Effector CD8-positive, alpha-beta T cell (primary cell): ENCODE measurements at regions not wholly inside any gene's neighbourhood (a gene's known extent, or its start where the extent isn't known, plus 50 kb on each side); places are given as distances from the start of the nearest gene placed in this dataset.
"Not testable (repeated sequence)": the region's sequence is repeated elsewhere in the genome, so short reads cannot be mapped to it uniquely, and the experiment has no call there.

Experiments used
- DNase-seq: peaks from one replicate; lab custom pipeline; 2025; lab: John Stamatoyannopoulos, UW

DNA sequence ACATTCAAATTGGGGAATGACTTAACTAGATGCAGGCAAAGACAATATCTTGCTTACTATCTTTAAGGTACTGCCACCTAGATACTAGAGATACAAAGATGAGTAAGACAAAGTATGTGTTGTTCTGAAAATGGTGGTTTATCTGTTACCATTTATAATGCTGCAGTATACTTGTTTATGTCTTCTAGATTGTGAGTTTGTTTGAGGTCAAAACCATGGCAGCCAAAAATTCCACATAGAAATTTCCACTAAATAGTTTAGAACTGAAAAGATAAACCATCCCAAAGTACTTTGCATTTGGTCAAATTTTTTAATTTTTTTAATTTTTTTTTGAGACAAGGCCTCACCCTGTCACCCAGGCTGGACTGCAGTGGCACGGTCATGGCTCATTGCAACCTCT lies 150.8 kb downstream of the SOX4 start:
- no peak for DNase-seq

DNA sequence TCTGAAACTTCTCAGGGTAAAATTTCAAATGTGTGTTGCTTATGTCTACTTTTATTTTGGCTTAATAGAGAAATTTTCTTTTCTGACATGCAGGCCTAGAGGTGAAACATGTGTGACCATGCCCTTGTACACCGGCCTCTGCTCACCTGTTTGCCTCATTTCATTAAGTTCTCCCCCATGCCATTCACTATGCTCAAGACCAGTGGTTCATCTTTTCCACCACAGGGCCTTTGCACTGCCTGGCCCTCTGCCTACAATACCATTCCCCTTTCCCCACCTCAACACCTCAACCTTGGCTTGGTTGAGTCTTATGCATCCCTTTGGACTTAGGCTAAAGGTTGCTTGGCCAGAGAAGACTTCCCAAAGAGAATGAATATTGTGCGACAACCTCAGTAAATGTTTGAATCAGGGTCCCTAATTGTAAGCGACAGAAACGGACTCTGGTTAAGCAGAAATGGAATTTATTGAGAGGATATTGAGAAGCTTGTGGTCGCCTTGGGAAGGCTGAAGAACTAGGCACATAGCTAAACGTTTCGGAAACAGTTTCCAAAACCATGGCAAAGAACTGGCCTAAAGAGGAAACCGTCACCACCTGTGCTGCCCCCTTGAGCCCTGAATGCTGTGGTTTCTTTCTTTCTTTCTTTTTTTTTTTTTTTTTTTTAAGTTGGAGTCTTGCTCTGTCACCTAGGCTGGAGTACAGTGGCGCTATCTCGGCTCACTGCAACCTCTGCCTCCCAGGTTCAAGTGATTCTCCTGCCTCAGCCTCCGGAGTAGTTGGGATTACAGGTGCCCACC lies 152.2 kb downstream of the SOX4 start:
- no peak for DNase-seq

DNA sequence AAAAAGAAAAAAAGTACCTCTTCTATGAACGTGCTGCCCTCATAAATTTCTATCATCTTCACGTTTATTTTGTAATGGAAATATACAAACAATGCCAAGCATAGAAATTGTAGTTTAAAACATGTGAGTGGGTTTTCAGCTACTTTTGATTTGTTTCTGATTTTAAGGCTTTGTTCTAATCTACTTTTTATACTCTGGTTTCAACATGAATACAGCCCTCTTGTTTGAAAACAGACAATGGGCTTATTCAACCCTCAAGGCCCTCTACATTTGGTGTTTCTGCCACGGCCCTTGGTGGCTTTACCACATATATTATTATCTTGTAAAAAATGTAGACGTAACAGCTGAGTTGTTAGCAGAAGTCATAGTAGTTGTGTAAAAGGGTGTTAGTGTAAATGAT lies 153.9 kb downstream of the SOX4 start:
- DNase-seq: no peak

DNA sequence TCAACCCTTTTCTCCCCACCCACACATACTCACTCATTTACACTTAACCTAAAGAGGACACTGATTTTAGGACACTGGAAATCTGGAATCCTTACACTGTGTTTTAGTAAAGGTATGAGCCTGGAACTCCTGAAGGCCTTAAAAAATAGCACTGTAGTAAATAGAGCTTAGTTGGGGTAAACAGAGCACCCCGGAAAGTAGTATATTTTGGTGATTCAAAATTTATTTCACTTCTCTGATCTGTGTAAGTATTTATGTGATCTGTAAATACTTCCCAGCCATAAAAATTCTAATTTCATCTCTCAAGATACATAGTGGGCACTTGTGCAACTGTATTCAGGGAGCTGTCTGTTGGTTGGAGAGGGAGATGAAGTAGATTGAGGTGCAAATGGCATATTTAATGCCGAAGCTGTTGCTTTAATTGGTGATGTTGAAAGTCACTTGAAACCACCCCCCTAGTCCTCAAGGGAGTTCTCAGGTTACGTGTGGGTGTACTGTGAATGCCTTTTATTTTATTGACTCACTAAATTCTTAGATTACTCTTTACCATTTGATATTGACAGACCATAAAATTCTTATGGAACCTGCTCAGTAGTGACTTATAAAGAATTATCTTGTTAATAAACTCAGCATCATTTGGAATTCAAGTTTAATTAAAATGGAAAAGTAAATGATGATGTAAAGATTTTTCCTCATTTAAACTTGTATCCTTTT lies 154.9 kb downstream of the SOX4 start:
- DNase-seq: no peak

DNA sequence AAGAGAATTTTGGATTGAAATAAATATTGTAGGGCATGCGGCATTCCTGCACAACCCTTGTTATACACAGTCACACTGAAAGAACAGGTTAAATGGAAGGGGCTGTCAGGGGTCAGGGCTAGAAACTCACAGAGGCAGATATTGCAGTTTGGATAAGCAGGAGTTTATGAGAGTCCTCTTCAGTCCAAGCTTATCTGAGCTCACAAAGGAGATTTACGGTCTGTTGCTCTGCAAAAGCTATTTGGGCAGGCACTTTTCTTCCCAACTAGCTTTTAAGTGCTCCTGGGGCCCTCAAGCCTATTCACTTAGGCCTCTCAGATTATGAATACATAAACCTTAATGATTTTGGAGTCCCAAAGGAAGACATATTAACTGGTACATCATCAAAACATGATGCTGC lies 156.2 kb downstream of the SOX4 start:
- no peak for DNase-seq

DNA sequence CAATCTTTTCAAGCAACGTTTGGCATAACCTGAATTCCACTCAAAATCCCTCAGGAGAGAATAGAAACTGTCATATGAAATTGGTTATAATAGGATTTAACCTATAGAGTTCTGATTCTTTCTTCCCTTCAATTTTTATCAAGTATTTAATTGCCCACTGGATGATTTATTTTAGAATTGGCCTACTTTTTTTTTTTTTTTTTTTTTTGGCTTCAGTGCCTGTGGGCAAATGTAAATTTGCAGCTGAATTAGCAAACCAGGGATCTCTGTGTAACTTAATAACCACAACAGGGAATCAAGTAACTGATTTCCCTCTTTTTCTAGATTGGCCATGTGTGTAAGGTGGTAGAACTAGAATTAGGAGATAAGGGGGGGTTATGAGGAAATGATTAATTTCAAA lies 157.0 kb downstream of the SOX4 start:
- no peak for DNase-seq

DNA sequence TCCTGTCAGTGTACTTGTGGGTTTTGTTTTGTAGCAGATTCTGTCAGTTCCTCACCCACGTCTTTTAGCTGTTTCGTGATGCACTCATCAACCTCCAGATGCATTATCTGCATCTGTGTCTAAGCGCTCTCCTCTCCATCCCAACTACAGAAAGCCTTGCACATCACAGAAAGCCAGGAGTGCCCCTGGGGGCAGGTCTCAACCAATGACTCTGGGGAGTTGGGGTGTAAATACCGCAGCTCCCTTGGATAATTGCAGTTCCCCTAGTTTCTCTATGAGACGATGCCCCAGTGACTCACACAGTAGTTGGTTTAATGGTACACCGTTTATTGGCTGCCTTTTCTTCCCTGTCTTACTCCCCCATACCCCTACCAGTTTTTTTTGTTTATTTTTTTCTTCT lies 158.1 kb downstream of the SOX4 start:
- no peak for DNase-seq

DNA sequence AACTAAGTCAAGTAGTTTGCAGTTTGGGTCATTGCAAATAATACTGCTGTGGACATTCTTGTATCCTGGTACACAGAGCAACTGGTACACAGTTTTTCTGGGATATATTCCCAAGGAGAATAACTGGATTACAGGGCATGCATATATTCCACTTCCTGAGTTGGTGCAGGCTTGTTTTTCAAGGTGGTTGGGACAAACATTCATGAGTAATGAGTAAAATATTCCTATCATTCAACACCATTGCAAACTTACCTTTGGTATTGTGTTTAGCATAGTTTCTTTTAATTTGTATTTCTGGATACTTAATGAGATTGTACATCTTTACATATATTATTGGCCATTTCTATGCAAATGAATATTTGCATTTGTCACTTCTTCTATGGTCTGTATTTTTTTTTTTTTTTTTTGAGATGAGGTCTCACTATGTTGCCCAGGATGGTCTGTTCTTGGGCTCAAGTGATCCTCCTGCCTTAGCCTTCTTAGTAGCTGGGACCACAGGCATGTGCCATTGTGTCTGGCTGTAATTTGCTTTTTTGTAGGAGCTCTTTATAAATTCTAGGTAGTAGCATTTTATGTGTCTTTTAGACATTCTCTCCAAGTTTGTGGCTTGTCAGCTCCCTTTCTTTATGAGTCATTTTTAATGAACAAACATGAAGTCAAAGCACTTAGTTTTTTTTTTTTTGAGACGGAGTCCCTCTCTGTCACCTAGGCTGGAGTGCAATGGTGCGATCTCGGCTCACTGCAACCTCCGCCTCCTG lies 158.7 kb downstream of the SOX4 start:
- DNase-seq: no peak

DNA sequence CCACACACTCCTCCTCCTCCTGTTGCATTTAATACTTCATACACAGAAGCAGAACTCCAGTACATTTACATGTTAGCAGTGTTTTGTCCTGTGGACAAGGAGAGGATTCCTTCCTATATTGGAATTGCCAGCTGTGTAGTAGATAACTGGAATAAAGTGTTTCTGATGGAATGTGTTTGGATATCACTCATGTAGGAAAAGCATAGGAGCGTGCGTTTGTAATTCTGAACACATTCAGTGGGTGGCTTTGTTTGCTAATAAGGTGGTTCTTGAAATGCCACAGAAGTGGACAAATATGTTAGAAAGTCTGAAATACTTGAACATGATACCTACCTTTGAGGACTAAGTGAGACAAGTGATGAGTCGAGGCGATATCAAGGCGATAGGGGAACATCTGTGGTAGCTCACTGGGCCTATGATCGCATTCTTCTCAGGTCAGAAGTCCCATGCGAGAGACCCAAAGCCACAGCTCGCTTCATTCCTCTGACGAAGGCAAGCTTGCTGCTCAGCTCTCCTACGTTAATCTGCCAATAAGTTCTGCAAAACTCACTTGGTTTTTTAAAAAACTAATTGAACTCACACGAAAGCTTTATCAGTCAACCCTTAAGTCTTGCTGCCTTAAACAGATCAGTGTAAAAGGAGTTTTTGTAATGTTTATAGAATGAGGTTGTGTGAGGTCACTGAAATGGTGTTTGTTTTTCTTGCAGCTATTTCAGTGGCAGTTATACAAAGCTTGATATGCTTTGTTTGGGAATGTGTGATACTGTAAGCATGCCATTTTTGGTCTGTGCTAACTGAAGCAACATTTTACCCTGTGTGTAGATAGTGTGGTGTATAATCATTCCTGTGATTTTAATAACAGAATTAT lies 159.9 kb downstream of the SOX4 start:
- no peak for DNase-seq

DNA sequence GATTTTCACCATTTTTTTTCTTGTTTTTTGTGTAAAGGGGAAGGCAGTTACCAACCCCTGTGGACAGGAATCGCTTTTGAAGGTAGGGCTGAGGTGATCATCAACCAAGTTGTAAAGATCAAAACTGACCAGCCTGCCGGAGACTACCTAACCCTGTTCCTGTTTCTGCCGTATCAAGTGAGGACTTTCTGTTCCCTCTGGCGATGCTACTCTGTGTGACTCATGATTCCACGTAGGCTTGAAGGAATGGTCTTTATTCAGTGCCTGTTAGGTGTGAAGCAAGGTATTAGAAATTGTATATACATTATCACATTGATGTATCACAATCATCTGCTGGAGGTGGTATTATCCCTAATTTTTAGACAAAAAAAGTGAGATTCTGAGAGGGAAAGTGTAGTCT lies 161.3 kb downstream of the SOX4 start:
- no peak for DNase-seq

DNA sequence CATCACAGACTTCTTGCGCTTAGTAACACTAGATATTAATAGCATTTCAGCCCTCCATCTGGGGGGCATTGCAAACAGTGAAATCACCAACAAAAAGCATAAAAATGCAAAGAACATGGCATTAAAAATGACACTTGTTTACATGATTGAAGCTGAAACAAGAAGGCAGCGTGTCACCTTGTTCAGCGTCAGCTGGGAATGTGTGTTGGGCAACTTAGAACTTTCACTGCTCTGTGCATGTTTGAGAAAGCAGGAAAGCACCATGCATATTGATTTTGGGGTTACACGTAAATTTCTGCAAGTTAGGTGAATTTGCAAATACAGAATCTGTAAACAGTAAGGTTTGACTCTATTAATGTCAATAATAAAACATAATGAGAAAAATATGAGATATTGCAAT lies 162.9 kb downstream of the SOX4 start:
- no peak for DNase-seq

DNA sequence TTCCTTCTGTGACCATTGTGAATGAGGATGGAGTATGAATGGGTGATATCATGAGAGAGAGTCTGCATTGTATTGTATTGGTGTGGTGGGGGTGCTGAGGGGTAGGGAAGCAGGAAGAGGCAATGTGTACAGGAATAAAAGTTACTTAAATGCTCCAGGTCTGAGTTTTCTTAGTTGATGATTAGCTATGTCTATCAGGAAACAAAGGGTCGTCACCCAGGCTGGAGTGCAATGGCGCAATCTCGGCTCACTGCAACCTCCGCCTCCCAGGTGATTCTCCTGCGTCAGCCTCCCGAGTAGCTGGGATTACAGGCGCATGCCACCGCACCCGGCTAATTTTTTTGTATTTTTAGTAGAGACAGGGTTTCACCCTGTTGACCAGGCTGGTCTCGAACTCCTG lies 163.8 kb downstream of the SOX4 start:
- not testable (repeated sequence) for DNase-seq

DNA sequence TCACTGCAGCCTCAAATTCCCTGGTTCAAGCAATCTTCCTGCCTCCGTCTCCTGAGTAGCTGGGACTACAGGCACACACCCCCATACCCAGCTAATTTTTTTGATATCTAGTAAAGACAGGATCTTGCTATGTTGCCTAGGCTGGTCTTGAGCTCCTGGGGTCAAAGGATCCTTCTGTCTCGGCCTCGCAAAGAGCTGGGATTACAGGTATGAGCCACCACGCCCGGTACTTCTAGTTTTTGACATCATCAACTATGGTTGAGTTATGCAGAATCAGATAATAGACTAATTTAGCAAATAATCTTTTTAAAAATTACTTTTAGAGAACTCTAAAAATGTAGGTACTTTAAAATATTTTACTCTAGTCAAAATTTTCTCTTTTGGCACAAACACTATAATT lies 166.2 kb downstream of the SOX4 start:
- DNase-seq: no peak

DNA sequence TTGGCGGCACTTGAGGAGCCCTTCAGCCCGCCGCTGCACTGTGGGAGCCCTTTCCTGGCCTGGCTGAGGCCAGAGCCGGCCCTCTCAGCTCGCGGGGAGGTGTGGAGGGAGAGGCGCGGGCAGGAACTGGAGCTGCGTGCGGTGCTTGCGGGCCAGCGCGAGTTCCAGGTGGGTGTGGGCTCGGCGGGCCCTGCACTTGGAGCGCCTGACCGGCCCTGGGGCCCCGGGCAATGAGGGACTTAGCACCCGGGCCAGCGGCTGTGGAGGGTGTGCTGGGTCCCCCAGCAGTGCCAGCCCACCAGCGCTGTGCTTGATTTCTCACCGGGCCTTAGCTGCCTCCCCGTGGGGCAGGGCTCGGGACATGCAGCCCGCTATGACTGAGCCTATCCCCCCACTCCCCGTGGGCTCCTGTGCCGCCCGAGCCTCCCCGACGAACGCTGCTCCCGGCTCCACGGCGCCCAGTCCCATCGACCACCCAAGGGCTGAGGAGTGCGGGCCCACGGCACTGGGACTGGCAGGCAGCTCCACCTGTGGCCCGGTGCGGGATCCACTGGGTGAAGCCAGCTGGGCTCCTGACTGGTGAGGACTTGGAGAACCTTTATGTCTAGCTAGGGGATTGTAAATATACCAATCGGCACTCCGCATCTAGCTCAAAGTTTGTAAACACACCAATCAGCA lies 167.6 kb downstream of the SOX4 start:
- DNase-seq: not testable (repeated sequence)

DNA sequence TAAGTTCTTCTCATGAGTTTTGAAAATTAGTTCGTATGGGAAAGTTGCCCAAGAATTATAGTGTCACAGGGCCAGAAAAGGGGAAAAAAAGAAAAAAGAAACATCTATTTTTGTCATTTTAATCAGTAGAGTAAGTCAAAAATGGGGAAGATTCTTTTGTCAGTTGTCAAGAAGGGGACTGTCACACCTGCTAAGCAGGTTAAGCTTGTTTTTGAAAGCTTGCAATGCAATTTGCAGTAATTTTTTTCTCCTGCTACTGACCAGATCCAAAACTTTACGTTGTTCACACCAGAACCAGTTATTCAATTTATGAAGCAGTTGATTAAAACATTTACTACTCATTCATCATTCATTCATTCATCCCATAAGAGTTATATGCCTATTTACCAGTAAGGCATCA lies 171.4 kb downstream of the SOX4 start:
- DNase-seq: no peak

DNA sequence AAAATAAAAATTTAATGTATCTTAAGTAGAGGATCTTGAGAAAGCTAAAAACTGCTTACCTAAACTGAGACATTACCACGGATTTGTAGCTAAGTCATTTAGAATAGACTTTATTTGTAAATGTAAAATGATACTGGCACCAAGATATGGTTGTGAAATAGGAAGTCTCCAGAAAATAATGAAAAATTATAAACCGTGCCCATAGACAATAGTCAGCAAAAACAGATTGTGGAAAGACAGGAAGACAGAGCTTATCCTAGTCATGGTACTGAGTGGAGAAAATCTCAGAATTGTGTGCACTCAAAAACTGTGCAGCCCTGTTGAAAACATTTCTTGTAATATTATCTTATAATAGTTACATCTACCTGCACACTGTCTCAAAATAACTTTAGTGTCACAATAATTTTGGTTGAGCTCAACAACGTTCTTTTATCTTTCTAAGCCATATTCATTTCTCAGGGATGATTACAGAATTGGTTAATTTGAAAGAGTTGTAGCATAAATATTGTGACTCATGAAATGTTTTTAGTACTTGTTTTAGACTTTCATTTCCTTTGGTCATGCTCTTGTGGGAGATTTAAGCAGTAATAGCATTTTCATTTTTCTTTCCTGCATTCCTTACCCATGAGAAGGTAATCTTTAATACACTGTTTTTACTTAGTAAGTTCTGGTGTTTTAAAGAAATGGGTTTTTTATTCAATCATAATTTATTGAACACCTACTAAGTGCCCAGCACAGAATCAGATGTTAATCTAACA lies 174.5 kb downstream of the SOX4 start:
- DNase-seq: no peak

DNA sequence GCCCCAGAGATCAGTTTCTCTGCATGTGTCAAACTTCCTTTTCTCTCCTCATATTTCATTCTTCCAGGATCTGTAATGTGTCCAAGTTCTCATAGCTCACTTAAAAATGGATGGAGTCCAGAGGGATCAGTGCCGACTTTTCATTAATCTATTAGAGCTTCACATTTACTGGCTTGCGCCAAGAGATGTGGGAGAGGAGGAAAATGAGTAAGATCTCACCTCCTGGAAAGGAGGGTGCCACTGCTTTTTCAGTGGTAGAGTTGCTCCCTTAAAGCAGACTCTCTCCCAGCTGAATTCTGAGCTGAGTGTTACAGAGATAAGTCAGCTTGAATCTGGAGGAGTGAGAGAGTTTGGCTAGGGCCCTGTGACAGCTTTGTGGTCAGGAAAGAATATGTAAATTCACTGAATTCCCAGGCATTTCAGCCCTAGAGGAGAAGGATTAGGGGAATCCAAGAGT lies 175.9 kb downstream of the SOX4 start:
- DNase-seq: no peak

DNA sequence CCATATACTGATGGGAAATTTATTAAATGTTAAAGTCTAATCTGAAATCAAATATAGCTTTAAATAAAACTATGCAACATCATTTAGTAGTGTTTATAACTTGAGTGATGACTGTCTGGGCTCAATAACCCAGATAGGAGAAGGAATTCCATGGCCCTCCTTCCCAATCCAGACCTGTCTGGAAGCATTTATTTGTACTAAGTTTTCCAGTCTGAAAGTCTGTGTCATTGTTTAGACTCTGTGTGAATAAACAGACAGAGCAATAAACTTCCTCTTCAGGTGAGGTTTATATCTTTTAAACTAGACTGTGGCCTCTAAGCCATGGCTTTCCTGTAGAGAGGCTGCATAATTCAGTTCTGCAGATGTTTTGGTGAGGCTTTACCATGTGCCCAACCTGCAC lies 176.4 kb downstream of the SOX4 start:
- DNase-seq: no peak

DNA sequence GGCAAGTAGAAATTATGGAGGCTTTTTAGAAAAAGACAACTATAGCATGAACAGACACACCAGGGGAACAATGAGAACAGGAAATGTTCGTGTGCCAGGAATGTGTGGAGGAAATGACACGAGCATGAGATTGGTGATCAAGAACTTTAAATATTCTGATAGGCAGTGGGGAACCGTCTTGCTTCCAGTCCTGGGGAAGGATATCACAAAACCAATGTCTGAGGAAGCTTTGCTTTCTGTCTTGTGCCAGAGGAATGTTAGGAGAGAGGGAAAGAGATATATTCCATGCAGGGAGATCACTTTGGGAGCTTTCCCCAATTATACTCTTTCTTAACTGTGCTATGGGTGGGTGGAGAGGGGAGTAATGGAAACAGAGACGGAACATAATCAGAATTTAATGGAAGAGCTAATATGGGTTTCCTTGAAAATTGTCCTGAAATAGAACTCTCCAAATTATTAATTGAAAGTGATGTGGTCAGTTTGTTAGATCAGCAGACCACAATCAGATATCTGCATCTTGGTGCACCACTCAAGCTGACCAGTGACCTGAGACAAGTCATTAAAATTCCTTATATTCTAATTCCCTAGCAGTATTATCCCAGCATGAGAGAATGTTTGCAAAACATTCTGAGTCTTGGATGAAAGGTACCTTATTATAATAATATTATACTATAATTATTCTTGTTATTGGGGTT lies 178.2 kb downstream of the SOX4 start:
- DNase-seq: no peak

DNA sequence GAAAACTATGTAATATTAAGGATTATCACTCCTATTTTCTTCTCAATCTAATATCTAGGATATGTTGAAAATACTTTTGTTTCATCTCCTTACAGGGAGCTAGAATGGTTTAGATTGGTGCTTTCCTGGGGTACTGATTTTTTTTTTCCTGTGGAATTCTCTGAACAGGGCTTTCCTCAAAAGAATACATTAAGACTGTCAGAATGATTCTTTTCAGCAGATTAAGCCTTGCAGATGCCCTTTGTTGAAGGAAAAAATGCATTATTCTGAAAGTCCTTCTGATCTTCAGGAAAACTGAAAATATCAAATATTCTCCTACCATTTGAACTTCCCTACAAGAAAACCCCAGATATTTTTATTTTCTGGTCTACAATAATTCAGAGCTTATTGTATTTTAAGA lies 178.9 kb downstream of the SOX4 start:
- DNase-seq: no peak
